ENCODE measurements at regions not wholly inside any gene's neighbourhood (a gene's known extent, or its start where the extent isn't known, plus 50 kb on each side); places are given as distances from the start of the nearest gene placed in this dataset.

- no peak overlapping the region for H3K9ac ChIP-seq (ENCODE audit: low read depth in 1 of 3, low read length in 3 of 3)
- no peaks in the 10 kb centered on the region for H3K4me1 ChIP-seq (ENCODE audit: control insufficient read depth in 3 of 3, insufficient read depth in 3 of 3, low read length in 3 of 3)
- H3K36me3 ChIP-seq (ENCODE audit: control insufficient read depth in 3 of 3, insufficient read depth in 3 of 3, low read length in 3 of 3), result no peaks in the 10 kb centered on the region
- no peak overlapping the region for H3K4me3 ChIP-seq (ENCODE audit: low read length in 3 of 3)
- no peaks in the 10 kb centered on the region for H3K27me3 ChIP-seq (ENCODE audit: control insufficient read depth in 3 of 3, insufficient read depth in 3 of 3, low read length in 3 of 3)
- no peak overlapping the region for H3K27ac ChIP-seq (ENCODE audit: low read depth, low read length)
- H3K9me3 ChIP-seq (ENCODE audit: control insufficient read depth in 3 of 3, low read length in 3 of 3), result no peaks in the 10 kb centered on the region
These were observed 1655.8 kb downstream of the MAT2B start for GRCh38 chr5:165161204-165161603.

DNA sequence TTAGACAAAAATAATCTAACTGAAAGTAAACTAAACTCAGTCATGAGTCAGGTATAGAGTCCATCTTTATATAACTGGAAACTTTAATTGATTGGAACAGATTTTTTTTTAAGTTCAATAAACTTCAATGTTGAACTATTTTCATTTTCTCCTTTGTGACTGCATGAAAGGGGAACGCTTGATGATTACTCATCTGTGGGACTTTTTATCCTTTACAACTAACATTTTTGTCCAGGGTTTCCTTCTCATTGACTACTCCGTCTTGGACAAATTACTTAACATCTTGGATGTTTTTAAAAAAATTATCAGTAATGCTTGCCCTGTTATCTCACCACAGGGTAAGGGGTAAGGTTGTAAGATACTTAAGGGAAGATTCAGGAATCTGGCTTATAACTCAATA, 1658.4 kb downstream of the MAT2B start:
- no peaks in the 10 kb centered on the region for H3K9me3 ChIP-seq (ENCODE audit: control insufficient read depth in 3 of 3, low read length in 3 of 3)
- H3K36me3 ChIP-seq (ENCODE audit: control insufficient read depth in 3 of 3, insufficient read depth in 3 of 3, low read length in 3 of 3), result no peaks in the 10 kb centered on the region
- no peaks in the 10 kb centered on the region for H3K27me3 ChIP-seq (ENCODE audit: control insufficient read depth in 3 of 3, insufficient read depth in 3 of 3, low read length in 3 of 3)
- H3K9ac ChIP-seq (ENCODE audit: low read depth in 1 of 3, low read length in 3 of 3), result no peak overlapping the region
- no peak overlapping the region for H3K4me3 ChIP-seq (ENCODE audit: low read length in 3 of 3)
- no peaks in the 10 kb centered on the region for H3K4me1 ChIP-seq (ENCODE audit: control insufficient read depth in 3 of 3, insufficient read depth in 3 of 3, low read length in 3 of 3)
- no peak overlapping the region for H3K27ac ChIP-seq (ENCODE audit: low read depth, low read length)

GRCh38 chr5:165173651-165174050, 1668.2 kb downstream of the MAT2B start:
- H3K4me1 ChIP-seq (ENCODE audit: control insufficient read depth in 3 of 3, insufficient read depth in 3 of 3, low read length in 3 of 3), result no peaks in the 10 kb centered on the region
- no peak overlapping the region for H3K9ac ChIP-seq (ENCODE audit: low read depth in 1 of 3, low read length in 3 of 3)
- no peaks in the 10 kb centered on the region for H3K9me3 ChIP-seq (ENCODE audit: control insufficient read depth in 3 of 3, low read length in 3 of 3)
- no peak overlapping the region for H3K4me3 ChIP-seq (ENCODE audit: low read length in 3 of 3)
- H3K27me3 ChIP-seq (ENCODE audit: control insufficient read depth in 3 of 3, insufficient read depth in 3 of 3, low read length in 3 of 3), result no peaks in the 10 kb centered on the region
- H3K27ac ChIP-seq (ENCODE audit: low read depth, low read length), result no peak overlapping the region
- no peaks in the 10 kb centered on the region for H3K36me3 ChIP-seq (ENCODE audit: control insufficient read depth in 3 of 3, insufficient read depth in 3 of 3, low read length in 3 of 3)

- H3K9me3 ChIP-seq (ENCODE audit: control insufficient read depth in 3 of 3, low read length in 3 of 3), result no peaks in the 10 kb centered on the region
- H3K36me3 ChIP-seq (ENCODE audit: control insufficient read depth in 3 of 3, insufficient read depth in 3 of 3, low read length in 3 of 3), result no peaks in the 10 kb centered on the region
- H3K27ac ChIP-seq (ENCODE audit: low read depth, low read length), result no peak overlapping the region
- H3K27me3 ChIP-seq (ENCODE audit: control insufficient read depth in 3 of 3, insufficient read depth in 3 of 3, low read length in 3 of 3), result no peaks in the 10 kb centered on the region
- no peaks in the 10 kb centered on the region for H3K4me1 ChIP-seq (ENCODE audit: control insufficient read depth in 3 of 3, insufficient read depth in 3 of 3, low read length in 3 of 3)
- no peak overlapping the region for H3K9ac ChIP-seq (ENCODE audit: low read depth in 1 of 3, low read length in 3 of 3)
- no peak overlapping the region for H3K4me3 ChIP-seq (ENCODE audit: low read length in 3 of 3)
These were observed 1669.6 kb downstream of the MAT2B start for GRCh38 chr5:165175041-165175440.

DNA sequence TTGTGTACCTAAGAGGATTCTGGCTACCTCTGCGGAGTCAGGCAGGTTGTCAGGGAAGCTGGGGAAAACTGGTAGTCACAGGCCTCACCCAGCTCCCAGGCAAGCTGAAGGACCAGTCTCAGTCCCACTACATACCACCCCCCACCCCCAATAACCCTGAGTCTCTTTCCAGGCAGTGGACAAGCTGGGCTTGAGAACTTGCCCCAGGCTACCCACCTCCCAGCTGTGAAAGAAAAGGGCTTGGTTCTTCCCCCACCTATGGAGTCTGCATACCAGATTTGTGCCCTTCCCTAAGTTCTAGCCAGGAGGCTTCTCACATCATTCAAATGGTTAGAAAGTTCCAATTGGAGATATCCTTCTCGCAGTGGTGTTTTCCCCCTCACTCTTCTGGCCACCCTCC, 1678.8 kb downstream of the MAT2B start:
- no peak overlapping the region for H3K9ac ChIP-seq (ENCODE audit: low read depth in 1 of 3, low read length in 3 of 3)
- H3K36me3 ChIP-seq (ENCODE audit: control insufficient read depth in 3 of 3, insufficient read depth in 3 of 3, low read length in 3 of 3), result no peaks in the 10 kb centered on the region
- peaks cover 0 to 5% (median 0%) of the 10 kb centered on the region in 3 donors for H3K9me3 ChIP-seq (ENCODE audit: control insufficient read depth in 3 of 3, low read length in 3 of 3)
- H3K4me3 ChIP-seq (ENCODE audit: low read length in 3 of 3), result no peak overlapping the region
- H3K4me1 ChIP-seq (ENCODE audit: control insufficient read depth in 3 of 3, insufficient read depth in 3 of 3, low read length in 3 of 3), result no peaks in the 10 kb centered on the region
- H3K27ac ChIP-seq (ENCODE audit: low read depth, low read length), result no peak overlapping the region
- no peaks in the 10 kb centered on the region for H3K27me3 ChIP-seq (ENCODE audit: control insufficient read depth in 3 of 3, insufficient read depth in 3 of 3, low read length in 3 of 3)

GRCh38 chr5:165185716-165186115, 1680.3 kb downstream of the MAT2B start:
- H3K4me1 ChIP-seq (ENCODE audit: control insufficient read depth in 3 of 3, insufficient read depth in 3 of 3, low read length in 3 of 3), result no peaks in the 10 kb centered on the region
- H3K9ac ChIP-seq (ENCODE audit: low read depth in 1 of 3, low read length in 3 of 3), result no peak overlapping the region
- H3K9me3 ChIP-seq (ENCODE audit: control insufficient read depth in 3 of 3, low read length in 3 of 3), result peaks cover 0 to 5% (median 0%) of the 10 kb centered on the region in 3 donors
- H3K4me3 ChIP-seq (ENCODE audit: low read length in 3 of 3), result no peak overlapping the region
- H3K27ac ChIP-seq (ENCODE audit: low read depth, low read length), result no peak overlapping the region
- no peaks in the 10 kb centered on the region for H3K36me3 ChIP-seq (ENCODE audit: control insufficient read depth in 3 of 3, insufficient read depth in 3 of 3, low read length in 3 of 3)
- no peaks in the 10 kb centered on the region for H3K27me3 ChIP-seq (ENCODE audit: control insufficient read depth in 3 of 3, insufficient read depth in 3 of 3, low read length in 3 of 3)

DNA sequence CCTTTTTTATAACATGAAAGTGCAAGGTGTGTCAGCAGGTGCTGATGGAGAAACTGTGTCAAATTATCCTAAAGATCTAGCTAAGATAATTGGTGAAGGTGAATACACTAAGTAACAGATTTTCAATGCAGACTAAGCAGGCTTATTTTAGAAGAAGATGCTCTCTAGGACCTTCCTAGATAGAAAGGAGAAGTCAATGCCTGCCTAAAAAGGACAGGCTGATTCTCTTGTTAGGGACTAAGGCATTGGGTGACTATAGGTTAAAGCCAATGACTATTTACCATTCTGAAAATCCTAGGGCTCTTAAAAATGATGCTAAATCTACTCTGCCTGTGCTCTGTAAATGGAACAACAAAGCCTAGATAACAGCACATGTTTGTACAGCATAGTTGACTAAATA, 1682.4 kb downstream of the MAT2B start:
- Histone ChIP-seq H3K4me1 (ENCODE audit: control insufficient read depth in 3 of 3, insufficient read depth in 3 of 3, low read length in 3 of 3) (no peaks in the 10 kb centered on the region), H3K9ac (ENCODE audit: low read depth in 1 of 3, low read length in 3 of 3) (no peak overlapping the region), H3K9me3 (ENCODE audit: control insufficient read depth in 3 of 3, low read length in 3 of 3) (peaks cover 0 to 5% (median 0%) of the 10 kb centered on the region in 3 donors), H3K36me3 (ENCODE audit: control insufficient read depth in 3 of 3, insufficient read depth in 3 of 3, low read length in 3 of 3) (no peaks in the 10 kb centered on the region), H3K27me3 (ENCODE audit: control insufficient read depth in 3 of 3, insufficient read depth in 3 of 3, low read length in 3 of 3) (no peaks in the 10 kb centered on the region), H3K4me3 (ENCODE audit: low read length in 3 of 3) (no peak overlapping the region), H3K27ac (ENCODE audit: low read depth, low read length) (no peak overlapping the region)

- Histone ChIP-seq H3K36me3 (ENCODE audit: control insufficient read depth in 3 of 3, insufficient read depth in 3 of 3, low read length in 3 of 3) (no peaks in the 10 kb centered on the region), H3K9me3 (ENCODE audit: control insufficient read depth in 3 of 3, low read length in 3 of 3) (peaks cover 0 to 3% (median 0%) of the 10 kb centered on the region in 3 donors), H3K4me1 (ENCODE audit: control insufficient read depth in 3 of 3, insufficient read depth in 3 of 3, low read length in 3 of 3) (no peaks in the 10 kb centered on the region), H3K9ac (ENCODE audit: low read depth in 1 of 3, low read length in 3 of 3) (no peak overlapping the region), H3K27ac (ENCODE audit: low read depth, low read length) (no peak overlapping the region), H3K27me3 (ENCODE audit: control insufficient read depth in 3 of 3, insufficient read depth in 3 of 3, low read length in 3 of 3) (no peaks in the 10 kb centered on the region), H3K4me3 (ENCODE audit: low read length in 3 of 3) (no peak overlapping the region)
These were observed 1683.2 kb downstream of the MAT2B start for GRCh38 chr5:165188556-165189175.

DNA sequence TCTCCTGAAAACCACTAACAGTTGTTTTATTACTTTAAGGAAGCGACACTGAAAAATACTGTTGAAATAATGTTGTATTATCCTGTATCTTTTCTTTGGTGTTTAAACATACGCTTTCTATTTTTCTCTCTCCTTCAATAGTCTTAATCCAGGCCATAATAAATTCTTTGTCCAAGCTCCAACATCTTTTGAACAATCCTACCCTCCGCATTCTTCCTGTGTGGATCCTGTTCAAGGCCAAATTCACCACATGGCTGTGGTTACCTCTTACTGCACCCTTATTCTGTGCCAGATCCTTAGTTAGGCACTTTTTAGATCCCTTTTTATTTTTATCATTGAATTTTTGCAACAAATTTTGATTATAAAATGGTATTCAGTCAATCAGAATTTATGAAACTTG, 1691.5 kb downstream of the MAT2B start:
- Histone ChIP-seq H3K27me3 (ENCODE audit: control insufficient read depth in 3 of 3, insufficient read depth in 3 of 3, low read length in 3 of 3) (no peaks in the 10 kb centered on the region), H3K9ac (ENCODE audit: low read depth in 1 of 3, low read length in 3 of 3) (no peak overlapping the region), H3K36me3 (ENCODE audit: control insufficient read depth in 3 of 3, insufficient read depth in 3 of 3, low read length in 3 of 3) (no peaks in the 10 kb centered on the region), H3K27ac (ENCODE audit: low read depth, low read length) (no peak overlapping the region), H3K4me3 (ENCODE audit: low read length in 3 of 3) (no peak overlapping the region), H3K9me3 (ENCODE audit: control insufficient read depth in 3 of 3, low read length in 3 of 3) (no peaks in the 10 kb centered on the region), H3K4me1 (ENCODE audit: control insufficient read depth in 3 of 3, insufficient read depth in 3 of 3, low read length in 3 of 3) (no peaks in the 10 kb centered on the region)

DNA sequence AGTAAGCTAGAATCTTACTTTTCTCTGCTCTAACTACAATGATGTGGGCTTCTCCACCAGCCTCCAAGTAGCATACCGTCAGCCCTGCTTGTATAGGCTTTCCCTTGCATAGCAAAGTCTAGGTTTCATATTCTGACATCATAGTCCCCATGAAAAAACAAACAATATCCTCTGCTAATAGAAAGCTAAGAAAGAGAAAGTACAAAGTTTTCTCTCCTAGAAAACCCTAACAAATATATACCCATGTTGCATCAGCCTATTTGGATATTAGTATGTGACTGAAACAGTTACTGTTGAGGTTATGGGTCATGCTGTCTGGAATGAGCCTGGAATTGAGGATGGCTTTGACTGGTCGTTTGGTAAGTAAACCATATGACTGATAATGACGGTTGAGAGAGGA, 1696.0 kb downstream of the MAT2B start:
- Histone ChIP-seq H3K9me3 (ENCODE audit: control insufficient read depth in 3 of 3, low read length in 3 of 3) (no peaks in the 10 kb centered on the region), H3K9ac (ENCODE audit: low read depth in 1 of 3, low read length in 3 of 3) (no peak overlapping the region), H3K27ac (ENCODE audit: low read depth, low read length) (no peak overlapping the region), H3K4me3 (ENCODE audit: low read length in 3 of 3) (no peak overlapping the region), H3K36me3 (ENCODE audit: control insufficient read depth in 3 of 3, insufficient read depth in 3 of 3, low read length in 3 of 3) (no peaks in the 10 kb centered on the region), H3K27me3 (ENCODE audit: control insufficient read depth in 3 of 3, insufficient read depth in 3 of 3, low read length in 3 of 3) (no peaks in the 10 kb centered on the region), H3K4me1 (ENCODE audit: control insufficient read depth in 3 of 3, insufficient read depth in 3 of 3, low read length in 3 of 3) (no peaks in the 10 kb centered on the region)

Data from skeletal muscle tissue (tissue), 3 donors.